ENCODE measurements at regions not wholly inside any gene's neighbourhood (a gene's known extent, or its start where the extent isn't known, plus 50 kb on each side); places are given as distances from the start of the nearest gene placed in this dataset.

DNA sequence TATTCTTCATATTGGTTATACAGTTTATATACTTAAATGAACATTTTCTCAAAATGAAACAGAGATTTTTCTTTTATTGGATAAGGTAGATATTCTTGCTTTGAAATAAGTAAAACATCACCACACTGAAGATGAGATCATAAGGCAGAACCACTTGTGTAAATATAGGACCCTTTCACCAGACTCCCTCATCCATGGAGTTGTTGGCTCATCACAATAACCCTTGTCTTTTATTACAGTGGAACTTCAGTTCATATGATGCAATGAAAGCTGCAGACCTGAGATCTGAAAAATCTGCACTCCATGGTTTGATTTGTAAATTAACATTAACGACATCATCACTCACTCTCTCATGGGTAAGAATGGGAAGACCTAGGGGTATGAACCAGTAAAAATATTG, 51.9 kb upstream of the DBX2 start:
- no peak for ATAC-seq
- TF ChIP-seq ZFP3 (CRISPR knock-in tag; IDR thresholded peaks at IDR 0.05) (no peak), TCF4 (CRISPR knock-in tag; IDR thresholded peaks at IDR 0.05; ENCODE audit: borderline replicate concordance) (no peak), ZFP30 (CRISPR knock-in tag; IDR thresholded peaks at IDR 0.05) (no peak), CSDC2 (CRISPR knock-in tag; IDR thresholded peaks at IDR 0.05) (no peak), TSHZ2 (CRISPR knock-in tag; IDR thresholded peaks at IDR 0.05) (no peak), ZNF70 (CRISPR knock-in tag; IDR thresholded peaks at IDR 0.05) (no peak), ZC3H10 (CRISPR knock-in tag; IDR thresholded peaks at IDR 0.05) (no peak), CSRNP3 (CRISPR knock-in tag; IDR thresholded peaks at IDR 0.05) (no peak), SNAI2 (CRISPR knock-in tag; IDR thresholded peaks at IDR 0.05) (no peak), OSR1 (CRISPR knock-in tag; IDR thresholded peaks at IDR 0.05) (no peak), ZNF565 (CRISPR knock-in tag; conservative IDR thresholded peaks at IDR 0.05; ENCODE audit: low read depth) (no peak), TOX (CRISPR knock-in tag; IDR thresholded peaks at IDR 0.05; ENCODE audit: borderline replicate concordance) (no peak)
- TF ChIP-seq, protein P1, sequence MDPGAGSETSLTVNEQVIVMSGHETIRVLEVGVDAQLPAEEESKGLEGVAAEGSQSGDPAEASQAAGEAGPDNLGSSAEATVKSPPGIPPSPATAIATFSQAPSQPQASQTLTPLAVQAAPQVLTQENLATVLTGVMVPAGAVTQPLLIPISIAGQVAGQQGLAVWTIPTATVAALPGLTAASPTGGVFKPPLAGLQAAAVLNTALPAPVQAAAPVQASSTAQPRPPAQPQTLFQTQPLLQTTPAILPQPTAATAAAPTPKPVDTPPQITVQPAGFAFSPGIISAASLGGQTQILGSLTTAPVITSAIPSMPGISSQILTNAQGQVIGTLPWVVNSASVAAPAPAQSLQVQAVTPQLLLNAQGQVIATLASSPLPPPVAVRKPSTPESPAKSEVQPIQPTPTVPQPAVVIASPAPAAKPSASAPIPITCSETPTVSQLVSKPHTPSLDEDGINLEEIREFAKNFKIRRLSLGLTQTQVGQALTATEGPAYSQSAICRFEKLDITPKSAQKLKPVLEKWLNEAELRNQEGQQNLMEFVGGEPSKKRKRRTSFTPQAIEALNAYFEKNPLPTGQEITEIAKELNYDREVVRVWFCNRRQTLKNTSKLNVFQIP (CRISPR knock-in tag; IDR thresholded peaks at IDR 0.05; ENCODE audit: borderline replicate concordance, low read depth) = no peak
- TF ChIP-seq, protein P2, sequence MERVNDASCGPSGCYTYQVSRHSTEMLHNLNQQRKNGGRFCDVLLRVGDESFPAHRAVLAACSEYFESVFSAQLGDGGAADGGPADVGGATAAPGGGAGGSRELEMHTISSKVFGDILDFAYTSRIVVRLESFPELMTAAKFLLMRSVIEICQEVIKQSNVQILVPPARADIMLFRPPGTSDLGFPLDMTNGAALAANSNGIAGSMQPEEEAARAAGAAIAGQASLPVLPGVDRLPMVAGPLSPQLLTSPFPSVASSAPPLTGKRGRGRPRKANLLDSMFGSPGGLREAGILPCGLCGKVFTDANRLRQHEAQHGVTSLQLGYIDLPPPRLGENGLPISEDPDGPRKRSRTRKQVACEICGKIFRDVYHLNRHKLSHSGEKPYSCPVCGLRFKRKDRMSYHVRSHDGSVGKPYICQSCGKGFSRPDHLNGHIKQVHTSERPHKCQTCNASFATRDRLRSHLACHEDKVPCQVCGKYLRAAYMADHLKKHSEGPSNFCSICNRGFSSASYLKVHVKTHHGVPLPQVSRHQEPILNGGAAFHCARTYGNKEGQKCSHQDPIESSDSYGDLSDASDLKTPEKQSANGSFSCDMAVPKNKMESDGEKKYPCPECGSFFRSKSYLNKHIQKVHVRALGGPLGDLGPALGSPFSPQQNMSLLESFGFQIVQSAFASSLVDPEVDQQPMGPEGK (CRISPR knock-in tag; IDR thresholded peaks at IDR 0.05; ENCODE audit: borderline replicate concordance) = no peak

GRCh38 chr12:45105996-45106395, 55.1 kb upstream of the DBX2 start:
- TF ChIP-seq TSHZ2 (CRISPR knock-in tag; IDR thresholded peaks at IDR 0.05) = no peak
- no peak for TF ChIP-seq ISL1 (CRISPR knock-in tag; IDR thresholded peaks at IDR 0.05)
- no peak for TF ChIP-seq ESRRG (CRISPR knock-in tag; IDR thresholded peaks at IDR 0.05)
- no peak for TF ChIP-seq ZFP30 (CRISPR knock-in tag; IDR thresholded peaks at IDR 0.05)
- TF ChIP-seq BACH2 (CRISPR knock-in tag; IDR thresholded peaks at IDR 0.05; ENCODE audit: borderline replicate concordance) = no peak
- TF ChIP-seq RARB (CRISPR knock-in tag; IDR thresholded peaks at IDR 0.05) = no peak
- no peak for TF ChIP-seq ZFP3 (CRISPR knock-in tag; IDR thresholded peaks at IDR 0.05)
- no peak for TF ChIP-seq CSDC2 (CRISPR knock-in tag; IDR thresholded peaks at IDR 0.05)
- TF ChIP-seq SNAI2 (CRISPR knock-in tag; IDR thresholded peaks at IDR 0.05) = no peak
- no peak for TF ChIP-seq ZNF8 (CRISPR knock-in tag; IDR thresholded peaks at IDR 0.05)
- TF ChIP-seq, protein P2 (CRISPR knock-in tag; IDR thresholded peaks at IDR 0.05; ENCODE audit: borderline replicate concordance) = no peak
- no peak for TF ChIP-seq ZNF565 (CRISPR knock-in tag; conservative IDR thresholded peaks at IDR 0.05; ENCODE audit: low read depth)
- TF ChIP-seq, protein P1 (CRISPR knock-in tag; IDR thresholded peaks at IDR 0.05; ENCODE audit: borderline replicate concordance, low read depth) = no peak
- no peak for ATAC-seq

All from SK-N-SH treated with all-trans-retinoic acid at 6 μM for 48 hours (cell line).